SK-N-SH (cell line): ENCODE measurements at regions not wholly inside any gene's neighbourhood (a gene's known extent, or its start where the extent isn't known, plus 50 kb on each side); places are given as distances from the start of the nearest gene placed in this dataset.

Experiments
- CTCF ChIA-PET: fragments of 300-600, 350-600 bp; formaldehyde crosslinking; extraction: SDS; loops from one replicate; lab custom pipeline; 2021; lab: Yijun Ruan, JAX
- POLR2A ChIA-PET: fragments of 350-600 bp; sonication (Branson Sonifier 250); formaldehyde crosslinking; extraction: SDS; loops from one replicate; lab custom pipeline; 2020; ENCODE audit warnings: antibody characterized with exemption, inconsistent platforms; lab: Yijun Ruan, JAX
- DNase-seq: peaks from one replicate; pipeline ENCODE4 v3.0.0; 2012
- H2AFZ ChIP-seq: fragments of 200-600 bp; sonication (generic); 2 replicates; pipeline ENCODE4 v1.8.1; 2016; ENCODE audit warnings: antibody characterized with exemption, mild to moderate bottlenecking, low read depth
- H3F3A ChIP-seq: fragments of 200-600 bp; sonication (generic); replicated peaks from 2 replicates; pipeline ENCODE3; 2016; ENCODE audit warnings: antibody characterized with exemption, mild to moderate bottlenecking; ENCODE audit not compliant: insufficient read depth
- H3K27ac ChIP-seq, 2 experiments: fragments of 200-500 bp in 1 of 2; fragments of 200-600 bp in 1 of 2; sonication (Bioruptor generic) in 1 of 2; sonication (generic), shearing (Covaris generic) in 1 of 2; 2 replicates each; pipeline versions ENCODE4 v1.5.1 to v1.6.1; 2014 to 2016; ENCODE audit warnings: low read depth in 2 of 2, inconsistent platforms in 1 of 2, low read length in 1 of 2, mild to moderate bottlenecking in 1 of 2, mixed read lengths in 1 of 2
- H3K27me3 ChIP-seq: fragments of 200-600 bp; sonication (generic), shearing (Covaris generic); 2 replicates; pipeline ENCODE4 v1.6.1; 2016; ENCODE audit warnings: mixed run types; ENCODE audit not compliant: insufficient read depth
- H3K36me3 ChIP-seq, 2 experiments: fragments of 200-500 bp in 1 of 2; fragments of 200-600 bp in 1 of 2; sonication (Bioruptor generic) in 1 of 2; sonication (generic) in 1 of 2; replicated peaks in 1 of 2; 2 replicates each; pipeline versions ENCODE3 to v1.5.1; 2014 to 2016; ENCODE audit warnings: low read length in 1 of 2, mild to moderate bottlenecking in 1 of 2; ENCODE audit not compliant: insufficient read depth in 2 of 2, control insufficient read depth in 1 of 2
- H3K4me1 ChIP-seq, 2 experiments: fragments of 200-500 bp in 1 of 2; fragments of 200-600 bp in 1 of 2; sonication (Bioruptor generic) in 1 of 2; sonication (generic), shearing (Covaris generic) in 1 of 2; 2 replicates each; pipeline versions ENCODE4 v1.5.1 to v1.6.1; 2014 to 2016; ENCODE audit warnings: low read depth in 1 of 2, low read length in 1 of 2, mixed run types in 1 of 2; ENCODE audit not compliant: insufficient read depth in 2 of 2, control insufficient read depth in 1 of 2
- H3K4me2 ChIP-seq: fragments of 200-600 bp; sonication (generic), shearing (Covaris generic); 2 replicates; pipeline ENCODE4 v1.6.1; 2017; ENCODE audit warnings: mixed run types
- H3K4me3 ChIP-seq, 2 experiments: fragments of 200-500 bp in 1 of 2; fragments of 200-600 bp in 1 of 2; sonication (Bioruptor generic) in 1 of 2; sonication (generic), shearing (Covaris generic) in 1 of 2; 2 replicates each; pipeline versions ENCODE4 v1.5.1 to v1.8.1; 2014 to 2016; ENCODE audit warnings: low read depth in 2 of 2, inconsistent platforms in 1 of 2, low read length in 1 of 2, mild to moderate bottlenecking in 1 of 2, mixed read lengths in 1 of 2, moderate library complexity in 1 of 2
- H3K79me2 ChIP-seq: fragments of 200-600 bp; sonication (generic); 2 replicates; pipeline ENCODE4 v1.8.1; 2017; ENCODE audit warnings: mild to moderate bottlenecking; ENCODE audit not compliant: insufficient read depth
- H3K9ac ChIP-seq: fragments of 200-600 bp; sonication (generic); 2 replicates; pipeline ENCODE4 v1.6.1; 2017; ENCODE audit warnings: mixed run types
- H3K9me2 ChIP-seq: fragments of 200-600 bp; sonication (generic); 2 replicates; pipeline ENCODE4 v1.6.1; 2017; ENCODE audit warnings: mixed run types
- H3K9me3 ChIP-seq: fragments of 200-600 bp; sonication (generic); 2 replicates; pipeline ENCODE4 v1.6.1; 2017; ENCODE audit warnings: mixed run types, mild to moderate bottlenecking, moderate library complexity
- H4K20me1 ChIP-seq: fragments of 200-600 bp; sonication (generic); 2 replicates; pipeline ENCODE4 v1.6.1; 2017; ENCODE audit warnings: mild to moderate bottlenecking, mixed run types; ENCODE audit not compliant: insufficient read depth
- ELF1 ChIP-seq: IDR thresholded peaks from 2 replicates; pipeline ENCODE4 v1.4.0; 2012
- EZH2phosphoT487 ChIP-seq: fragments of 200-600 bp; sonication (generic); IDR thresholded peaks from 2 replicates; pipeline ENCODE4 v1.6.1; 2017; ENCODE audit warnings: low read depth, mixed run types, mild to moderate bottlenecking, antibody characterized with exemption, moderate library complexity, borderline replicate concordance
- FOXJ3 ChIP-seq: sonication (generic); formaldehyde crosslinking; IDR thresholded peaks from 2 replicates; pipeline ENCODE4 v1.5.1; 2020; ENCODE audit warnings: mild to moderate bottlenecking, missing genetic modification reagents
- FOXM1 ChIP-seq: IDR thresholded peaks from 2 replicates; pipeline ENCODE4 v1.4.0; 2012; ENCODE audit warnings: low read depth, mild to moderate bottlenecking
- GABPA ChIP-seq: IDR thresholded peaks from 2 replicates; pipeline ENCODE4 v1.4.0; 2012; ENCODE audit warnings: low read depth, mild to moderate bottlenecking
- GATA2 ChIP-seq: sonication (generic); formaldehyde crosslinking; IDR thresholded peaks from 2 replicates; pipeline ENCODE4 v1.5.0; 2020; ENCODE audit warnings: mild to moderate bottlenecking, missing genetic modification reagents
- MEF2A ChIP-seq: IDR thresholded peaks from 2 replicates; pipeline ENCODE4 v1.4.0; 2012; ENCODE audit warnings: low read depth, borderline replicate concordance
- MXI1 ChIP-seq: IDR thresholded peaks from 2 replicates; pipeline ENCODE4 v1.6.1; 2012; ENCODE audit warnings: mild to moderate bottlenecking, low read depth, low read length, improper control_type of control experiment
- NFIC ChIP-seq: IDR thresholded peaks from 2 replicates; pipeline ENCODE4 v1.4.0; 2012; ENCODE audit warnings: borderline replicate concordance
- RXRA ChIP-seq: IDR thresholded peaks from 2 replicates; pipeline ENCODE4 v1.4.0; 2012; ENCODE audit warnings: low read depth, mild to moderate bottlenecking, borderline replicate concordance
- SIN3A ChIP-seq: IDR thresholded peaks from 2 replicates; pipeline ENCODE4 v1.6.1; 2012; ENCODE audit warnings: low read depth, mild to moderate bottlenecking, low read length, moderate library complexity, borderline replicate concordance
- SMC3 ChIP-seq: IDR thresholded peaks from 2 replicates; pipeline ENCODE4 v1.6.1; 2012; ENCODE audit warnings: low read depth, low read length, improper control_type of control experiment
- TAF1 ChIP-seq: IDR thresholded peaks from 2 replicates; pipeline ENCODE4 v1.6.1; 2012; ENCODE audit warnings: low read depth, mild to moderate bottlenecking, low read length, moderate library complexity, borderline replicate concordance
- TCF12 ChIP-seq: IDR thresholded peaks from 2 replicates; pipeline ENCODE4 v1.4.0; 2012
- WGBS: methylation state at CpG from one replicate; pipeline ENCODE4 v1.1.6; 2017; ENCODE audit warnings: low lambda C conversion rate; 5-methylcytosine and 5-hydroxymethylcytosine counted together
- TF ChIP-seq, protein P1 (sequence below): fragments of 150-350 bp; IDR thresholded peaks from 2 replicates; pipeline ENCODE4 v1.6.1; 2016; ENCODE audit warnings: mild to moderate bottlenecking, low read depth, low read length
- TF ChIP-seq, protein P2 (sequence below): fragments of 150-350 bp; IDR thresholded peaks from 2 replicates; pipeline ENCODE4 v1.6.1; 2017; ENCODE audit warnings: antibody characterized with exemption, low read length, low read depth, borderline replicate concordance
- TF ChIP-seq, protein P3 (sequence below): fragments of 200-600 bp; sonication (generic); IDR thresholded peaks from 2 replicates; pipeline ENCODE4 v1.6.1; 2017; ENCODE audit warnings: antibody characterized with exemption, mild to moderate bottlenecking, moderate library complexity
- TF ChIP-seq, protein P4 (sequence below): IDR thresholded peaks from 2 replicates; pipeline ENCODE4 v1.4.0; 2012; ENCODE audit warnings: low read depth

DNA sequence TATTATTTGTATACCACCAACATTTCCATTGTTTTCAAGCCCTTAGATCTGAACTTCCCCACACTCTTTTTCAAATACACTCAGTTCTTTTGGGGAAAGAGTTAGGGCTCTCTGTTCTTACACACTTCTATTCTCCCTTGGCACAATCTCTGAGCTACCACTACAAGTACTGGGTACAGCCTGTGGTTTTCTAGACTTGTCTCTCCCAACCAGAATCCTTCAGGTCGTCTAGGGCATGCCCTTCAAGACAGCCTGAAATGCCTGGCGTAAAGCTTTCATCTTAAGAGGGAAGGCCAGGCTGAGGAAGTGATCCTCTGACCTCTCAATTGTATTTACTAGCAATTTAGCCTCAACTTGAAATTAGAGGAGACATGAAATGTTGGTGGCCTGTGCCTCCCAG is 1442.0 kb downstream of the AACS start:
- ChIA-PET CTCF (interaction anchor here (1.6 kb wide), 1 partner anchor 27 kb away, joined by 3 read pairs; no protein-coding TSS in a partner anchor), POLR2A (no interaction called here)
- H4K20me1 ChIP-seq: no peaks in the 10 kb centered on the region
- H2AFZ ChIP-seq: no peak overlapping the region
- H3K27ac ChIP-seq: no peak overlapping the region
- 51% methylated on average over 2 of the region's 2 CpGs for WGBS
- no peak for DNase-seq
- H3K27me3 ChIP-seq: no peaks in the 10 kb centered on the region
- no peaks in the 10 kb centered on the region for H3K36me3 ChIP-seq
- H3K9me2 ChIP-seq: no peaks in the 10 kb centered on the region
- no peak overlapping the region for H3K4me2 ChIP-seq
- no peak overlapping the region for H3K9ac ChIP-seq
- H3K79me2 ChIP-seq: no peaks in the 10 kb centered on the region
- no peaks in the 10 kb centered on the region for H3K4me1 ChIP-seq
- TF ChIP-seq GABPA (no peak), MXI1 (no peak), EZH2phosphoT487 (no peak), NFIC (no peak), FOXJ3 (CRISPR knock-in tag) (no peak), TAF1 (no peak), SIN3A (no peak)
- TF ChIP-seq, protein P1, sequence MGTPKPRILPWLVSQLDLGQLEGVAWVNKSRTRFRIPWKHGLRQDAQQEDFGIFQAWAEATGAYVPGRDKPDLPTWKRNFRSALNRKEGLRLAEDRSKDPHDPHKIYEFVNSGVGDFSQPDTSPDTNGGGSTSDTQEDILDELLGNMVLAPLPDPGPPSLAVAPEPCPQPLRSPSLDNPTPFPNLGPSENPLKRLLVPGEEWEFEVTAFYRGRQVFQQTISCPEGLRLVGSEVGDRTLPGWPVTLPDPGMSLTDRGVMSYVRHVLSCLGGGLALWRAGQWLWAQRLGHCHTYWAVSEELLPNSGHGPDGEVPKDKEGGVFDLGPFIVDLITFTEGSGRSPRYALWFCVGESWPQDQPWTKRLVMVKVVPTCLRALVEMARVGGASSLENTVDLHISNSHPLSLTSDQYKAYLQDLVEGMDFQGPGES: no peak
- TF ChIP-seq, protein P2, sequence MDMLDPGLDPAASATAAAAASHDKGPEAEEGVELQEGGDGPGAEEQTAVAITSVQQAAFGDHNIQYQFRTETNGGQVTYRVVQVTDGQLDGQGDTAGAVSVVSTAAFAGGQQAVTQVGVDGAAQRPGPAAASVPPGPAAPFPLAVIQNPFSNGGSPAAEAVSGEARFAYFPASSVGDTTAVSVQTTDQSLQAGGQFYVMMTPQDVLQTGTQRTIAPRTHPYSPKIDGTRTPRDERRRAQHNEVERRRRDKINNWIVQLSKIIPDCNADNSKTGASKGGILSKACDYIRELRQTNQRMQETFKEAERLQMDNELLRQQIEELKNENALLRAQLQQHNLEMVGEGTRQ: no peak
- H3K4me3 ChIP-seq: no peak overlapping the region
- H3F3A ChIP-seq: no peaks in the 10 kb centered on the region
- H3K9me3 ChIP-seq: 0 out of 2 replicates have a peak, but pooled peaks cover 8% of the 10 kb centered on the region

DNA sequence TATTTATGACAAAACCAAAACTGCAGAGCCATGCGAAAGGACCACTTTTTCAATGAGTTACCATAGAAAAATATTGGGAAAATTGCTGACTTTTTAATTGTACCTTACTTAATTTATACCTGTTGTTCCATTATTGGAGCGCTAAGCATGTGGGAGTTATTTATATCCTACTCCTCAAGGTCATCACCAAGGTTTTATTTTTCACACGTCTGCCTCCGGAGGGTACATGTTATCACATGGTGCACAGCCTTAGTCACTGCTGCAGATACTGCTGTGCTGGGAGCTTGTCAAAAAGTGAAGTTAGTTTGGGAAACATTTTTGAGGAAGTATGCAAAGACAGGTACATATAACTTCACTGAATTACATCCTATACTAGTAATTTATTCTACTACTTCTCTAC is 1444.3 kb downstream of the AACS start:
- Histone ChIP-seq H3K4me3 (no peak overlapping the region), H2AFZ (no peak overlapping the region), H3K4me1 (no peaks in the 10 kb centered on the region), H3K9ac (no peak overlapping the region), H3K27me3 (no peaks in the 10 kb centered on the region), H3K27ac (no peak overlapping the region), H3K36me3 (no peaks in the 10 kb centered on the region), H3F3A (no peaks in the 10 kb centered on the region), H4K20me1 (no peaks in the 10 kb centered on the region), H3K4me2 (no peak overlapping the region), H3K9me2 (no peaks in the 10 kb centered on the region), H3K9me3 (0 out of 2 replicates have a peak, but pooled peaks cover 8% of the 10 kb centered on the region), H3K79me2 (no peaks in the 10 kb centered on the region)
- WGBS: 49% methylated on average over 4 of the region's 4 CpGs
- ChIA-PET POLR2A (no interaction called here), CTCF (no interaction called here)
- DNase-seq: no peak
- no peak for TF ChIP-seq GABPA
- no peak for TF ChIP-seq RXRA
- TF ChIP-seq, protein P3, sequence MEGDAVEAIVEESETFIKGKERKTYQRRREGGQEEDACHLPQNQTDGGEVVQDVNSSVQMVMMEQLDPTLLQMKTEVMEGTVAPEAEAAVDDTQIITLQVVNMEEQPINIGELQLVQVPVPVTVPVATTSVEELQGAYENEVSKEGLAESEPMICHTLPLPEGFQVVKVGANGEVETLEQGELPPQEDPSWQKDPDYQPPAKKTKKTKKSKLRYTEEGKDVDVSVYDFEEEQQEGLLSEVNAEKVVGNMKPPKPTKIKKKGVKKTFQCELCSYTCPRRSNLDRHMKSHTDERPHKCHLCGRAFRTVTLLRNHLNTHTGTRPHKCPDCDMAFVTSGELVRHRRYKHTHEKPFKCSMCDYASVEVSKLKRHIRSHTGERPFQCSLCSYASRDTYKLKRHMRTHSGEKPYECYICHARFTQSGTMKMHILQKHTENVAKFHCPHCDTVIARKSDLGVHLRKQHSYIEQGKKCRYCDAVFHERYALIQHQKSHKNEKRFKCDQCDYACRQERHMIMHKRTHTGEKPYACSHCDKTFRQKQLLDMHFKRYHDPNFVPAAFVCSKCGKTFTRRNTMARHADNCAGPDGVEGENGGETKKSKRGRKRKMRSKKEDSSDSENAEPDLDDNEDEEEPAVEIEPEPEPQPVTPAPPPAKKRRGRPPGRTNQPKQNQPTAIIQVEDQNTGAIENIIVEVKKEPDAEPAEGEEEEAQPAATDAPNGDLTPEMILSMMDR: no peak
- TF ChIP-seq SMC3: no peak
- TF ChIP-seq, protein P4, sequence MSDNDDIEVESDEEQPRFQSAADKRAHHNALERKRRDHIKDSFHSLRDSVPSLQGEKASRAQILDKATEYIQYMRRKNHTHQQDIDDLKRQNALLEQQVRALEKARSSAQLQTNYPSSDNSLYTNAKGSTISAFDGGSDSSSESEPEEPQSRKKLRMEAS: no peak
- TF ChIP-seq ELF1: no peak
- no peak for TF ChIP-seq TCF12
- TF ChIP-seq NFIC: no peak
- TF ChIP-seq MXI1: no peak
- TF ChIP-seq GATA2: no peak
- TF ChIP-seq, protein P1: no peak
- TF ChIP-seq, protein P2: no peak
- TF ChIP-seq MEF2A: no peak
- TF ChIP-seq FOXM1: no peak
